ENCODE measurements at regions not wholly inside any gene's neighbourhood (a gene's known extent, or its start where the extent isn't known, plus 50 kb on each side); places are given as distances from the start of the nearest gene placed in this dataset.

DNA sequence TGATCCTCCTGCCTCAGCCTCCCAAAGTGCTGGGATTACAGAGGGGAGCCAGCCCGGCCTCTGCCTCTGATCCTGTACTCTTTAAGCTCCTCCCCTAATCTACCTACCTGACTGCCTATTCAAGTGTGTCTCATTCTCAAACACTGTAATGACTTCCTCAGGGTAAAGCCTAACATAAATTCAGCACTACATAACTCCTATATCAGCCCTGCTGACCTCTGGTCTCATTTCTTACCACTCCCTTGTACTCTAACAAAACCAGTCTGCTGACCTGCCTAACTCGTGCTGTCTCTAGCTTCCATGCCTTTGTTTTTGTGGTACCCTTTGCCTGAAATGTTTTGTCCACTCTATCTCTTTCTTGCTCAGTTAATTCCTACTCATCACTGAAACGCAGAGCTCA lies 172.1 kb upstream of the IL12A start (continued):
- TF ChIP-seq PRDM4 (tag by site-specific recombination; IDR thresholded peaks at IDR 0.05) (no peak), ZNF610 (tag by site-specific recombination; IDR thresholded peaks at IDR 0.05; ENCODE audit: borderline replicate concordance) (no peak), REPIN1 (tag by site-specific recombination; IDR thresholded peaks at IDR 0.05; ENCODE audit: low read depth) (no peak), MYNN (tag by site-specific recombination; IDR thresholded peaks at IDR 0.05; ENCODE audit: borderline replicate concordance) (no peak), ZNF518A (tag by site-specific recombination; conservative IDR thresholded peaks at IDR 0.05; ENCODE audit: low read depth) (no peak)

DNA sequence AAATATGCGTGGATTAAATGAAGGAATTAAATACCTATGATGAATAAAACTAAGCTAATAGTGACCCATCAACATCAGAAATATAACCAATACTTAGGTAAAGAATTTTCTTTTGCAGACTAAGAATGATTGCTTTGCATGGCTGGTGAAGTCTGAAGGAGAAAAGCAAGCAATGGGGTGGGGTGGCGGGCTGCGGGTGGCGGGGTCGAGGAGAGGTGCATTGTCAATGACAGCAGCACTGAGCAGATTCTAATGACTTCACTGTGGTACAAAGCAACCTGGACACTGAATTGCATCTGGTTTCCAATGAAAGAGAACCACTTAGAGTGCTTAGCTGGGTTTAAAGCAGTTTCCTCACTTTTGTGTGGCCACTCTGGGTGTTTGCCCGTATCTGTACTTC lies 171.5 kb upstream of the IL12A start:
- Histone ChIP-seq H3K9me3 (ENCODE audit: control insufficient read depth, insufficient read depth, low read depth, low read length) (no peaks in the 10 kb centered on the region), H3K36me3 (ENCODE audit: control insufficient read depth in 2 of 2, insufficient read depth in 1 of 2, low read length in 2 of 2) (no peaks in the 10 kb centered on the region), H3K27ac (ENCODE audit: extremely low read depth, low read depth, low read length) (no peak overlapping the region), H3K4me1 (ENCODE audit: control insufficient read depth, insufficient read depth, low read length) (peaks cover 6% of the 10 kb centered on the region), H3K4me3 (ENCODE audit: low read depth, low read length) (no peak overlapping the region)
- TF ChIP-seq ZBTB7A (tag by site-specific recombination; IDR thresholded peaks at IDR 0.05; ENCODE audit: low read depth) (no peak), ZNF214 (tag by site-specific recombination; IDR thresholded peaks at IDR 0.05; ENCODE audit: borderline replicate concordance) (no peak), SP3 (tag by site-specific recombination; IDR thresholded peaks at IDR 0.05) (no peak), ZBTB44 (tag by site-specific recombination; IDR thresholded peaks at IDR 0.05) (no peak), ZNF843 (tag by site-specific recombination; IDR thresholded peaks at IDR 0.05) (no peak), ZNF223 (tag by site-specific recombination; IDR thresholded peaks at IDR 0.05) (no peak), ZNF121 (tag by site-specific recombination; IDR thresholded peaks at IDR 0.05) (no peak), MZF1 (tag by site-specific recombination; IDR thresholded peaks at IDR 0.05; ENCODE audit: borderline replicate concordance) (no peak), ZNF155 (tag by site-specific recombination; IDR thresholded peaks at IDR 0.05) (no peak), KLF9 (tag by site-specific recombination; IDR thresholded peaks at IDR 0.05; ENCODE audit: low read depth) (no peak), ZNF596 (tag by site-specific recombination; IDR thresholded peaks at IDR 0.05) (no peak), FEZF1 (tag by site-specific recombination; IDR thresholded peaks at IDR 0.05) (no peak), SETDB1 (IDR thresholded peaks at IDR 0.05; ENCODE audit: insufficient read length, low read length) (no peak), YY2 (tag by site-specific recombination; IDR thresholded peaks at IDR 0.05) (no peak), ZFP41 (tag by site-specific recombination; IDR thresholded peaks at IDR 0.05; ENCODE audit: borderline replicate concordance) (no peak), GLI4 (tag by site-specific recombination; IDR thresholded peaks at IDR 0.05) (no peak), RBAK (tag by site-specific recombination; IDR thresholded peaks at IDR 0.05) (no peak), ZNF654 (tag by site-specific recombination; IDR thresholded peaks at IDR 0.05; ENCODE audit: low read depth) (no peak)
- ChIA-PET POLR2A (no interaction called here), CTCF (interaction anchor here (1.0 to 2.5 kb wide), 5 partner anchors 11 to 189 kb away, joined by 3 to 14 read pairs (median 3); no protein-coding TSS in a partner anchor)

Data from HEK293 (cell line).